Esophagus muscularis mucosa (tissue), 4 donors: ENCODE measurements at regions not wholly inside any gene's neighbourhood (a gene's known extent, or its start where the extent isn't known, plus 50 kb on each side); places are given as distances from the start of the nearest gene placed in this dataset.

ENCODE experiments used
- CTCF ChIP-seq, 3 experiments: fragments of 200-600 bp in 2 of 3; fragments of 450-650 bp in 1 of 3; sonication (generic) in 2 of 3; IDR thresholded peaks; one replicate each; pipeline ENCODE4 v1.5.1; 2017 to 2019; ENCODE audit warnings: antibody characterized with exemption in 3 of 3, mild to moderate bottlenecking in 2 of 3, moderate library complexity in 1 of 3
- EP300 ChIP-seq: sonication (generic); formaldehyde crosslinking; IDR thresholded peaks from one replicate; pipeline ENCODE4 v1.6.1; 2017; ENCODE audit warnings: antibody characterized with exemption
- POLR2A ChIP-seq: fragments of 450-650 bp; IDR thresholded peaks from one replicate; pipeline ENCODE4 v1.6.1; 2017; ENCODE audit warnings: antibody characterized with exemption, moderate library complexity, mild to moderate bottlenecking, low read depth
- POLR2AphosphoS5 ChIP-seq, 2 donors: sonication (generic); formaldehyde crosslinking; IDR thresholded peaks; one replicate each; pipeline ENCODE4 v1.6.1; 2017; ENCODE audit warnings: antibody characterized with exemption in 2 of 2

DNA sequence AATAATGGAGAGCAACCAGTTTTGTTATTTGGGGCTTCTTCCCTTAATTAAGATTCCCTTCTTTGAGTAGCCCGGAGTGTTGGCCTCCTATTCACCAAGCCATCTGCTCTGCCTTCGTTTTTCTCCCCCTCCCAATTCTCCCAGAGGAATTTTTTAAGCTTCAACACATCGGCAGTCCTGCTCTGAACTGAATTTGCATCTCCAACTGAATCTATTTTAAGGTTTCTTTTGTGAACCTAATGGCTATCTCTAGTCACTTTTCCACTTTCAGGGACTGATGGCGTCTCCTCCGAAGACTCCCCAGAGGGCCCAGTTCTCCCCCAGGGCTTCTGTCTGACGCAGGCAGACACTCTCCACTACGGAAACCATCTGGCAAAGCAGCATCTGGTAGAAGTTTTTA, 280.2 kb downstream of the ADGRA3 start:
- no peak for TF ChIP-seq POLR2A
- TF ChIP-seq CTCF (IDR thresholded peaks at IDR 0.05) = no peak
- no peak for TF ChIP-seq EP300
- TF ChIP-seq POLR2AphosphoS5 (IDR thresholded peaks at IDR 0.05) = no peak
